ENCODE measurements at regions not wholly inside any gene's neighbourhood (a gene's known extent, or its start where the extent isn't known, plus 50 kb on each side); places are given as distances from the start of the nearest gene placed in this dataset.

- DNase-seq = no peak
Measured at GRCh38 chr2:150572961-150573395, 85.5 kb upstream of the RND3 start.

GRCh38 chr2:150572194-150572766 is 84.8 kb upstream of the RND3 start:
- no peak for DNase-seq

GRCh38 chr2:150571121-150571520 is 83.7 kb upstream of the RND3 start:
- DNase-seq = no peak

- DNase-seq = no peak
Measured at GRCh38 chr2:150570712-150571111, 83.2 kb upstream of the RND3 start.

GRCh38 chr2:150569761-150570160 is 82.3 kb upstream of the RND3 start:
- DNase-seq = no peak

- DNase-seq = no peak
Measured at GRCh38 chr2:150567771-150568301, 80.4 kb upstream of the RND3 start.

- DNase-seq = no peak
Measured at GRCh38 chr2:150566289-150566688, 78.8 kb upstream of the RND3 start.

GRCh38 chr2:150561076-150561475 is 73.6 kb upstream of the RND3 start:
- DNase-seq = no peak

- DNase-seq = no peak
Measured at GRCh38 chr2:150557020-150557600, 69.6 kb upstream of the RND3 start.

GRCh38 chr2:150555611-150556356 is 68.3 kb upstream of the RND3 start:
- DNase-seq = no peak

GRCh38 chr2:150554046-150554445 is 66.6 kb upstream of the RND3 start:
- DNase-seq = no peak

GRCh38 chr2:150552041-150552820 is 64.8 kb upstream of the RND3 start:
- no peak for DNase-seq

GRCh38 chr2:150549381-150549780 is 61.9 kb upstream of the RND3 start:
- no peak for DNase-seq

- DNase-seq = no peak
Measured at GRCh38 chr2:150548527-150548926, 61.1 kb upstream of the RND3 start.

GRCh38 chr2:150545916-150546315 is 58.4 kb upstream of the RND3 start:
- DNase-seq = no peak

GRCh38 chr2:150544731-150545130 is 57.3 kb upstream of the RND3 start:
- DNase-seq = no peak

GRCh38 chr2:150542692-150543091 is 55.2 kb upstream of the RND3 start:
- DNase-seq = no peak

- no peak for DNase-seq
Measured at GRCh38 chr2:150542172-150542571, 54.7 kb upstream of the RND3 start.

GRCh38 chr2:150538651-150539201 is 51.3 kb upstream of the RND3 start:
- DNase-seq = no peak

Measured in SIG-M5 (cell line).